HFF-Myc (cell line): ENCODE measurements at regions not wholly inside any gene's neighbourhood (a gene's known extent, or its start where the extent isn't known, plus 50 kb on each side); places are given as distances from the start of the nearest gene placed in this dataset.

ENCODE experiments used
- DNase-seq: peaks from one replicate; pipeline ENCODE4 v3.0.0-alpha.2; 2011; ENCODE audit warnings: low read depth; ENCODE audit errors: extremely low read depth
- H3K4me3 ChIP-seq: replicated peaks from 2 replicates; pipeline ENCODE4 v1.5.1; 2011; ENCODE audit warnings: low read depth, mild to moderate bottlenecking, control low read depth, low read length
- TF ChIP-seq, protein P1 (sequence below): IDR thresholded peaks from 2 replicates; pipeline ENCODE4 v1.5.1; 2012; ENCODE audit warnings: mild to moderate bottlenecking, low read depth, low read length, control low read depth; ENCODE audit errors: missing control alignments

DNA sequence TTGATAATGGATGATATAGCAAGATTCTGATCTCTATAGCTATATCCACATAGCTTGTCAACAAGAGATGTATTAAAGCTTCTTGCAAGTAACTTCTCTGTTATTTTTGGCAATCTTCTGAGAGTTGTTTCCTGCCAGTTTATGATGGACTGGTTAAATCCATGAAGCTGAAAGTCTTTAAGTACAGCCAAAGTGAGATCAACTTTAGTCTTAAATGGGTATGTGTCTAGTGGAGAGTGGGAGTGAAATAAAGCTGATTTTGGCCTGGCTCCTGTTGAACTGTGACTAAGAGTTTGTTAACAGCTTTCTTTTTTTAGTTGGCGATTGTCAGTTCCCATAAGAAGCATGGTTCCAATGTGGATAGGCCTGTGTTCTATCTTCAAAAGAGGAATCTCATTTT, 350.9 kb upstream of the PCSK5 start:
- H3K4me3 ChIP-seq: no peak overlapping the region
- no peak for DNase-seq
- TF ChIP-seq, protein P1, sequence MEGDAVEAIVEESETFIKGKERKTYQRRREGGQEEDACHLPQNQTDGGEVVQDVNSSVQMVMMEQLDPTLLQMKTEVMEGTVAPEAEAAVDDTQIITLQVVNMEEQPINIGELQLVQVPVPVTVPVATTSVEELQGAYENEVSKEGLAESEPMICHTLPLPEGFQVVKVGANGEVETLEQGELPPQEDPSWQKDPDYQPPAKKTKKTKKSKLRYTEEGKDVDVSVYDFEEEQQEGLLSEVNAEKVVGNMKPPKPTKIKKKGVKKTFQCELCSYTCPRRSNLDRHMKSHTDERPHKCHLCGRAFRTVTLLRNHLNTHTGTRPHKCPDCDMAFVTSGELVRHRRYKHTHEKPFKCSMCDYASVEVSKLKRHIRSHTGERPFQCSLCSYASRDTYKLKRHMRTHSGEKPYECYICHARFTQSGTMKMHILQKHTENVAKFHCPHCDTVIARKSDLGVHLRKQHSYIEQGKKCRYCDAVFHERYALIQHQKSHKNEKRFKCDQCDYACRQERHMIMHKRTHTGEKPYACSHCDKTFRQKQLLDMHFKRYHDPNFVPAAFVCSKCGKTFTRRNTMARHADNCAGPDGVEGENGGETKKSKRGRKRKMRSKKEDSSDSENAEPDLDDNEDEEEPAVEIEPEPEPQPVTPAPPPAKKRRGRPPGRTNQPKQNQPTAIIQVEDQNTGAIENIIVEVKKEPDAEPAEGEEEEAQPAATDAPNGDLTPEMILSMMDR: no peak

DNA sequence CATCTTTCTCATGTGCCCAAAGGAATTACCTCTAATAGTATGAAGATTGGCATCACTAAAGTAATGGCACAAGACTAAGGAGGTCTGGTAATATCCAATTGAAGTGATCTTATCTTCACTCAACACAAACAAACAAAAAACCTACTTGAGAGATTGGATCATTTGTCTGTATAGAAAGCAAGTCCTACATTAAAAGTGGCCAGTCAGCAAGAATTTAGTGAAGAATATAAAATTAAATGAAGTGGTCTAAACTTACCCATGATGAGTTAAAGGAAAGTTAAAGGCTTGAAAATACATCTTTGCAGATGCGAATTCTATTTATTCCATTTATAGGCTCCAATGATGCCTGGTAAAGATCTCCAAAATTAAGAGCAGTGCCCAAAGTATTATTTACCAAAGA, 350.3 kb upstream of the PCSK5 start:
- H3K4me3 ChIP-seq: no peak overlapping the region
- DNase-seq: no peak
- TF ChIP-seq, protein P1: no peak

DNA sequence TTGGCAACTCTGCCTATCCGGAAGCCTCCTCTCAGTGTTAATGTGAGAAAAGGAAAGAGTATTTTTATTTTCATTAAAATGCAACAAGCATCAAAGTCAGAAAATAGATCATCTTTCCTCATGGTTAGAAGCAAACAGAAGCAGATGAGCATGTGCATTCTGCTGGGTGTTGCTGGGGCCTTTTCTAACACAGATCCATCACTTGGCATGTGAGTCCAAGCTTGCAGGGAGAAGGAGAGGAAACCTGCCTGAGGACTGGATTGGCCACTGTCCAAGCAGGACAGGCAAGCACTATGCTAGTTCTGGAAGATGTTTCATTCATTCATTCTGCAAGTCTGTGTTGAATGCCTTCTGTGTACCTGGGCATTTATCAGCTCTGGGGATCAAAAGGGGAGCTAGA, 348.7 kb upstream of the PCSK5 start:
- no peak overlapping the region for H3K4me3 ChIP-seq
- no peak for DNase-seq
- TF ChIP-seq, protein P1: no peak

DNA sequence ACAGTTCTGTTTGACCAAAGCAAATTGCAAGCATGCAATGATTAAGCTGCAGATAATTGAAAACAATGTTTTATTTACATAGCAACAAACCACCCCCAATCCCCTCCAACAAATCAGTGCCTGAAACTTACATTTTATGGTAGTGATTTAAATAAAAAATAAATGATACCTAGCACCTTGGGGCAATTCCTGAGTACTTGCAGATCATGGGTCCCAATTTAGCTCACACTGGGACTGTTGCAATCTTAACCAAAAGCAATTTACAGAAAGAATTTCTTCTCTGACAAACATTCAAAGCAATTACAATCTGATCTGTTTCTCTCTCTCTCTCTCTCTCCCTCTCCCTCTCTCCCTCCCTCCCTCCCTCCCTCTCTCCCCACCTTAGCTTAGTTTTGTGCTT, 345.7 kb upstream of the PCSK5 start:
- no peak overlapping the region for H3K4me3 ChIP-seq
- TF ChIP-seq, protein P1: no peak
- DNase-seq: no peak

DNA sequence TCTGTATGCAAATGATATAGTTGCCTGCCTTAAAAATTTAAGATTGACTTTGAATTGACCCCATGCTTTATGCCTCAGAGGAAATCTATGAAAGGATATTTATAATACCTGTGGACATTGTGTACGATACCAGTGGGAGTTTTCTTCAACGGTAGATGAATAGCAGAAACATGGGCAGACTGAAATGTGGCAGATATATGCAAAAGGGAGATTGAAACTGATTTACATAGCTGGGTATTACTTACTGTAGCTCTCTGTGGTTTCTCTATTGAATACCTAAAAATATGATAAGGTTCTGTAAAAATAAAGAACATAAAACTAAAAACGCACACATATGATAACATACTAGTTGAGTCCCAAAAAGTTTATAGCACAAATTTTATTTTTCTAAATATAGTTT, 345.2 kb upstream of the PCSK5 start:
- DNase-seq: no peak
- TF ChIP-seq, protein P1: no peak
- no peak overlapping the region for H3K4me3 ChIP-seq

DNA sequence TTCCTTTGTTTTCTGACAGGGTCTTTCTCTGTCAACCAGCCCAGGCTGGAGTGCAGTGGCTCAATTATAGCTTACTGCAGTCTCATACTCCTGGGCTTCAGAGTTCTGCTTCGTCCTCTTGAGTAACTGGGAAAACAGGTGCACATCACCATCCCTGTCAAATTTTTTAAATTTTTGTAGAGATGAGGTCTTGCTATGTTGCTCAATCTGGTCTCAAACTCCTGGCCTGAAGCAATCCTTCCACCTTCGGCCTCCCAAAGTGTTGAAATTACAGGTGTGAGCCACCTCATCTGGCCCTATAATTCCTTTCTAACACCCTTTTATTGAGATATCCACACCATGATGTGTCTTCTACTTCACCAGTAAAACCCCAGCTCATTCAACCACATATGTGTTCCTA, 341.6 kb upstream of the PCSK5 start:
- TF ChIP-seq, protein P1: no peak
- no peak for DNase-seq
- H3K4me3 ChIP-seq: no peak overlapping the region

DNA sequence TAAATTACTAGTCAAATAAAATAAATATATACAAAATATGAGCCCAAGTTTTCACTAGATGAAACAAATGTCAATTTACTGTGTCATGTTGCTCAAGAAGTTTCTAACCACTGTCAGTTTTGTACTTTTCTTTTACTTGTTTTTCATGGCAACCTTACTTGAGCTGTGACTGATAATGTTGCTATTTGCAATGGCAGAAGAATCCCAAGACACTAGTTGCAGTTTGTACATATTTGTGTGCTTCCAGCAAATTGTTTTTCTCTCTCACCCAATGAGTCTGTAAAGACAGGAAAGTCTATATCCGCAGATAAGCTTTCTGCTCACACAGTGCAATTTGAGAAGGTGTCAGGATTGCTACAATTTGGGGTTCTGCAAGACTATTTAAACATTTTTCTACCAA, 338.6 kb upstream of the PCSK5 start:
- H3K4me3 ChIP-seq: no peak overlapping the region
- TF ChIP-seq, protein P1: no peak
- DNase-seq: no peak
